Endothelial cell of umbilical vein (primary cell): ENCODE measurements at regions not wholly inside any gene's neighbourhood (a gene's known extent, or its start where the extent isn't known, plus 50 kb on each side); places are given as distances from the start of the nearest gene placed in this dataset.

Experiments used
- BruUV-seq: library from RNA; stranded (reverse); fragments of 400-500 nt; replicated peaks from 2 replicates; lab custom pipeline; 2021; lab: Mats Ljungman, UMichigan
- CTCF ChIA-PET: fragments of 300-600, 350-600 bp; sonication (Branson Sonifier 250); formaldehyde crosslinking; loops from one replicate; lab custom pipeline; 2021; ENCODE audit warnings: antibody characterized with exemption, inconsistent platforms; lab: Charles Lee
- POLR2A ChIA-PET: fragments of 300-600, 350-600 bp; sonication (Branson Sonifier 250); formaldehyde crosslinking; loops from one replicate; lab custom pipeline; 2021; ENCODE audit warnings: antibody characterized with exemption, inconsistent platforms; lab: Charles Lee
- DNase-seq: peaks from one replicate; pipeline ENCODE4 v3.0.0-alpha.2; 2011; ENCODE audit warnings: low read depth, low spot score
- FAIRE-seq: peaks from 2 replicates; lab custom pipeline; 2011; peaks lifted over from hg19 to GRCh38; lab: Jason Lieb, UNC
- H2AFZ ChIP-seq: 2 replicates; pipeline ENCODE4 v1.6.0; 2012; ENCODE audit warnings: low read depth, low read length, control low read depth, inconsistent platforms
- H3K27ac ChIP-seq: 2 replicates; pipeline ENCODE4 v1.5.1; 2011; ENCODE audit warnings: low read depth, mild to moderate bottlenecking, control low read depth, low read length, moderate library complexity; ENCODE audit not compliant: insufficient read depth
- H3K27me3 ChIP-seq, 2 experiments: 2 replicates each; pipeline versions ENCODE4 v1.6.0 to v1.6.1; 2011; ENCODE audit warnings: low read length in 2 of 2, mixed read lengths in 1 of 2; ENCODE audit not compliant: control insufficient read depth in 2 of 2, insufficient read depth in 2 of 2
- H3K36me3 ChIP-seq, 2 experiments: 2 replicates in 1 of 2; 3 replicates in 1 of 2; pipeline ENCODE4 v1.5.1; 2011; ENCODE audit warnings: low read length in 2 of 2, mild to moderate bottlenecking in 1 of 2, moderate library complexity in 1 of 2; ENCODE audit not compliant: control insufficient read depth in 2 of 2, insufficient read depth in 2 of 2; ENCODE audit errors: extremely low read depth in 1 of 2
- H3K4me1 ChIP-seq: 3 replicates; pipeline ENCODE4 v1.5.1; 2011; ENCODE audit warnings: mild to moderate bottlenecking, low read length; ENCODE audit not compliant: control insufficient read depth, insufficient read depth; ENCODE audit errors: extremely low read depth
- H3K4me2 ChIP-seq: 2 replicates; pipeline ENCODE4 v1.6.1; 2011; ENCODE audit warnings: low read length, control low read depth, mixed read lengths; ENCODE audit not compliant: insufficient read depth
- H3K4me3 ChIP-seq, 3 experiments: fragments of 200-600 bp in 1 of 3; sonication (generic), shearing (Covaris generic) in 1 of 3; replicated peaks in 1 of 3; 2 replicates each; pipeline ENCODE4 v1.5.1; 2011 to 2016; ENCODE audit warnings: control low read depth in 3 of 3, low read length in 3 of 3, mild to moderate bottlenecking in 2 of 3, inconsistent platforms in 1 of 3, low read depth in 1 of 3, moderate library complexity in 1 of 3; ENCODE audit not compliant: insufficient read depth in 1 of 3
- H3K79me2 ChIP-seq: 2 replicates; pipeline ENCODE4 v1.6.0; 2012; ENCODE audit warnings: low read length, inconsistent platforms; ENCODE audit not compliant: control insufficient read depth, insufficient read depth
- H3K9ac ChIP-seq: replicated peaks from 2 replicates; pipeline ENCODE3; 2011; ENCODE audit warnings: low read length, control low read depth; ENCODE audit not compliant: insufficient read depth; ENCODE audit errors: extremely low read depth
- H3K9me1 ChIP-seq: replicated peaks from 3 replicates; pipeline ENCODE4 v1.6.0; 2011; ENCODE audit warnings: mild to moderate bottlenecking, low read length; ENCODE audit not compliant: control insufficient read depth, insufficient read depth; ENCODE audit errors: extremely low read depth
- H3K9me3 ChIP-seq: replicated peaks from 2 replicates; pipeline ENCODE4 v1.5.1; 2012; ENCODE audit warnings: low read length, inconsistent platforms; ENCODE audit not compliant: control insufficient read depth, insufficient read depth
- H4K20me1 ChIP-seq: replicated peaks from 2 replicates; pipeline ENCODE3; 2011; ENCODE audit warnings: mild to moderate bottlenecking, low read length; ENCODE audit not compliant: control insufficient read depth, insufficient read depth; ENCODE audit errors: extremely low read depth
- EZH2 ChIP-seq: IDR thresholded peaks from 2 replicates; pipeline ENCODE4 v1.6.1; 2012; ENCODE audit warnings: borderline replicate concordance, low read depth, mild to moderate bottlenecking, moderate library complexity, low read length, inconsistent platforms; ENCODE audit not compliant: severe bottlenecking
- FOS ChIP-seq: IDR thresholded peaks from 2 replicates; pipeline ENCODE4 v1.6.1; 2011; ENCODE audit warnings: mild to moderate bottlenecking, low read length, moderate library complexity, borderline replicate concordance; ENCODE audit not compliant: insufficient read depth
- GATA2 ChIP-seq: IDR thresholded peaks from 2 replicates; pipeline ENCODE4 v1.7.0; 2011; ENCODE audit warnings: low read depth, mild to moderate bottlenecking, moderate library complexity, mixed read lengths, low read length; ENCODE audit not compliant: insufficient read length, insufficient read depth
- JUN ChIP-seq: IDR thresholded peaks from 2 replicates; pipeline ENCODE4 v1.6.1; 2011; ENCODE audit warnings: borderline replicate concordance, low read depth; ENCODE audit not compliant: insufficient read length, insufficient read depth
- MYC ChIP-seq: IDR thresholded peaks from one replicate; pipeline ENCODE4 v1.6.1; 2011; ENCODE audit warnings: mild to moderate bottlenecking, low read depth, low read length
- POLR2A ChIP-seq: IDR thresholded peaks from 2 replicates; pipeline ENCODE4 v1.6.1; 2012; ENCODE audit warnings: low read depth, mild to moderate bottlenecking, control low read depth, low read length
- POLR2AphosphoS5 ChIP-seq: IDR thresholded peaks from 2 replicates; pipeline ENCODE4 v1.6.1; 2012; ENCODE audit warnings: low read depth, mild to moderate bottlenecking, control low read depth, low read length, moderate library complexity; ENCODE audit not compliant: insufficient read depth
- dilution Hi-C: fragments of 300-500 bp; cut with MboI; formaldehyde crosslinking; loops from one replicate; pipeline ENCODE4 v1.15.0; 2019; ENCODE audit warnings: low sequenced_read_pairs; ENCODE audit not compliant: extremely low pct_ligation_motif_present
- intact Hi-C: fragments of 100-400 bp; cut with micrococcal nuclease; formaldehyde crosslinking; loops from one replicate; pipeline ENCODE4 v1.10.0; 2022
- TF ChIP-seq, protein P1 (sequence below): IDR thresholded peaks from 2 replicates; pipeline ENCODE4 v1.6.1; 2011; ENCODE audit not compliant: insufficient read depth, insufficient read length
- TF ChIP-seq, protein P2 (sequence below), 2 donors: IDR thresholded peaks; 1 replicate in 1 of 2; 2 replicates in 1 of 2; pipeline ENCODE4 v1.5.1; 2011; ENCODE audit warnings: low read length in 2 of 2, mild to moderate bottlenecking in 2 of 2, moderate library complexity in 2 of 2, control low read depth in 1 of 2, inconsistent platforms in 1 of 2, low read depth in 1 of 2; ENCODE audit not compliant: insufficient read depth in 1 of 2; ENCODE audit errors: extremely low read depth in 1 of 2

DNA sequence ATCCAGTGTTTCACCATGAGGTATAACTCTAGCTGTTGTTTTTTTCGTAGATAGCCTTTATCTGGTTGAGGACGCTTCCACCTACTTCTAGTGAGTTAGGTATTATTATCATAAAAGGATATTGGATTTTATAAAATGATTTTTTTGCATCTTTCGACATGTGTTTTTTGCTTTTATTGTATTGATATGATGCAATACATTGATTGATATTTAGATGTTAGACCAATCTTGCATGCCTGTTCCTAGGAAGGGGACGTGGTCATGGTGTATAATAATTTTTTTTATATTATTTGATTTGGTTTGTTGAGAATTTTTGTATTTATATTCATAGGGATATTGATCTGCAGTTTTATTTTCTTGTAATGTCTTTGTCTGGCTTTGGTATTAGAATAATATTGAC is 193.3 kb downstream of the HS3ST3B1 start:
- H3K4me2 ChIP-seq: no peak overlapping the region
- TF ChIP-seq POLR2A (no peak), MYC (no peak), POLR2AphosphoS5 (no peak), GATA2 (no peak)
- TF ChIP-seq, protein P1, sequence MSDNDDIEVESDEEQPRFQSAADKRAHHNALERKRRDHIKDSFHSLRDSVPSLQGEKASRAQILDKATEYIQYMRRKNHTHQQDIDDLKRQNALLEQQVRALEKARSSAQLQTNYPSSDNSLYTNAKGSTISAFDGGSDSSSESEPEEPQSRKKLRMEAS: no peak
- TF ChIP-seq, protein P2, sequence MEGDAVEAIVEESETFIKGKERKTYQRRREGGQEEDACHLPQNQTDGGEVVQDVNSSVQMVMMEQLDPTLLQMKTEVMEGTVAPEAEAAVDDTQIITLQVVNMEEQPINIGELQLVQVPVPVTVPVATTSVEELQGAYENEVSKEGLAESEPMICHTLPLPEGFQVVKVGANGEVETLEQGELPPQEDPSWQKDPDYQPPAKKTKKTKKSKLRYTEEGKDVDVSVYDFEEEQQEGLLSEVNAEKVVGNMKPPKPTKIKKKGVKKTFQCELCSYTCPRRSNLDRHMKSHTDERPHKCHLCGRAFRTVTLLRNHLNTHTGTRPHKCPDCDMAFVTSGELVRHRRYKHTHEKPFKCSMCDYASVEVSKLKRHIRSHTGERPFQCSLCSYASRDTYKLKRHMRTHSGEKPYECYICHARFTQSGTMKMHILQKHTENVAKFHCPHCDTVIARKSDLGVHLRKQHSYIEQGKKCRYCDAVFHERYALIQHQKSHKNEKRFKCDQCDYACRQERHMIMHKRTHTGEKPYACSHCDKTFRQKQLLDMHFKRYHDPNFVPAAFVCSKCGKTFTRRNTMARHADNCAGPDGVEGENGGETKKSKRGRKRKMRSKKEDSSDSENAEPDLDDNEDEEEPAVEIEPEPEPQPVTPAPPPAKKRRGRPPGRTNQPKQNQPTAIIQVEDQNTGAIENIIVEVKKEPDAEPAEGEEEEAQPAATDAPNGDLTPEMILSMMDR (IDR thresholded peaks at IDR 0.05; ENCODE audit: extremely low read depth in 1 of 2, insufficient read depth in 1 of 2, low read depth in 1 of 2, low read length in 2 of 2): no peak
- DNase-seq: no peak
- H3K9me1 ChIP-seq: no peaks in the 10 kb centered on the region
- ChIA-PET CTCF (no interaction called here), POLR2A (no interaction called here)
- no peaks in the 10 kb centered on the region for H3K27me3 ChIP-seq
- dilution Hi-C loops (no loop called here), intact Hi-C loops (no loop called here)
- no peaks in the 10 kb centered on the region for H3K4me1 ChIP-seq
- no peaks in the 10 kb centered on the region for H3K9me3 ChIP-seq
- no TSS peak for BruUV-seq
- H2AFZ ChIP-seq: no peak overlapping the region
- no peak for FAIRE-seq
- no peaks in the 10 kb centered on the region for H3K36me3 ChIP-seq
- no peak overlapping the region for H3K27ac ChIP-seq
- H3K9ac ChIP-seq: no peak overlapping the region
- H4K20me1 ChIP-seq: no peaks in the 10 kb centered on the region
- H3K79me2 ChIP-seq: no peaks in the 10 kb centered on the region
- H3K4me3 ChIP-seq: no peak overlapping the region

DNA sequence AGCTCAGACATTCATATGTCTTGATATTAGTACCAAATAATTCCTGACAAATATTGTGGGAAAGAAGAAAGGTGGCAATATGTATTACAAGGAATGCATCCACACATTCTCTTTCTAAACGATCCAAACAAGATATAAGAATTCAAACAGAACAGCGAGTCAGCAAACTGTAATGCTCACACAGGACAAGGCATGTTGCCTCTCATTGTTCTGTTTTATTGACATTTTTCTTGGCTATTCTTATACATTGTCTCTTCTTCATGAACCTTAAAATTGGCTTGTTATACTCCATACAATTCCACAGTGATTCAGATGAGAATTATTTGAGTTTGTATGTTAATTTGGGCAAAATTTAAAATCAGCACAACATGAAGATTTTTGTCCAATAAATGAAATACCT is 189.1 kb downstream of the HS3ST3B1 start:
- Histone ChIP-seq H3K79me2 (no peaks in the 10 kb centered on the region), H3K4me3 (no peak overlapping the region), H3K9ac (no peak overlapping the region), H4K20me1 (no peaks in the 10 kb centered on the region), H2AFZ (no peak overlapping the region), H3K9me3 (peaks cover 3% of the 10 kb centered on the region), H3K9me1 (no peaks in the 10 kb centered on the region), H3K27ac (no peak overlapping the region), H3K4me1 (no peaks in the 10 kb centered on the region), H3K27me3 (no peaks in the 10 kb centered on the region), H3K4me2 (no peak overlapping the region), H3K36me3 (no peaks in the 10 kb centered on the region)
- POLR2A ChIA-PET: no interaction called here
- DNase-seq (no peak), FAIRE-seq (no peak)
- BruUV-seq: no TSS peak
- CTCF ChIA-PET: no interaction called here
- TF ChIP-seq POLR2AphosphoS5: no peak
- TF ChIP-seq MYC: no peak
- TF ChIP-seq EZH2: no peak
- no peak for TF ChIP-seq JUN
- TF ChIP-seq GATA2: no peak
- no peak for TF ChIP-seq FOS
- TF ChIP-seq, protein P1: no peak
- TF ChIP-seq POLR2A: no peak
- TF ChIP-seq, protein P2 (IDR thresholded peaks at IDR 0.05; ENCODE audit: extremely low read depth in 1 of 2, insufficient read depth in 1 of 2, low read depth in 1 of 2, low read length in 2 of 2): no peak
- dilution Hi-C loops: no loop called here
- intact Hi-C loops: no loop called here
